ENCODE measurements at regions not wholly inside any gene's neighbourhood (a gene's known extent, or its start where the extent isn't known, plus 50 kb on each side); places are given as distances from the start of the nearest gene placed in this dataset.

GRCh38 chr5:28190011-28190410 lies 1151.6 kb upstream of the CDH9 start:
- no peak for DNase-seq (ENCODE audit: low spot score)
- H3K9me3 Mint-ChIP-seq = peaks cover 7% of the 10 kb centered on the region; the same call in 2 of the 3 replicates
- H3K27ac ChIP-seq (ENCODE audit: low read depth) = no peak overlapping the region
- no peaks in the 10 kb centered on the region for H3F3A ChIP-seq (replicated peaks; ENCODE audit: low read depth)
- H3K4me3 ChIP-seq = no peak overlapping the region
- no peaks in the 10 kb centered on the region for H3K9me2 ChIP-seq (ENCODE audit: insufficient read depth)
- H3K79me2 ChIP-seq (replicated peaks; ENCODE audit: insufficient read depth) = no peaks in the 10 kb centered on the region
- H4K20me1 ChIP-seq (replicated peaks; ENCODE audit: insufficient read depth) = no peaks in the 10 kb centered on the region
- no peaks in the 10 kb centered on the region for H3K27me3 ChIP-seq (ENCODE audit: insufficient read depth)
- no peak overlapping the region; the same call in 1 of the 2 replicates for H2AFZ ChIP-seq
- H3K4me3 Mint-ChIP-seq = no peak overlapping the region
- H3K36me3 ChIP-seq (ENCODE audit: insufficient read depth) = no peaks in the 10 kb centered on the region
- ATAC-seq = no peak
- H3K27me3 Mint-ChIP-seq (ENCODE audit: insufficient read depth, low read depth, poor library complexity) = no peaks in the 10 kb centered on the region
- no peaks in the 10 kb centered on the region; the same call in 2 of the 3 replicates for H3K36me3 Mint-ChIP-seq (ENCODE audit: low read depth)
- H3K4me1 Mint-ChIP-seq = peaks cover 8% of the 10 kb centered on the region
- TF ChIP-seq NANOG (IDR thresholded peaks at IDR 0.05; ENCODE audit: borderline replicate concordance) (no peak), ZNF114 (CRISPR knock-in tag; IDR thresholded peaks at IDR 0.05) (no peak), POLR2AphosphoS5 (IDR thresholded peaks at IDR 0.05; ENCODE audit: low read depth) (no peak), EZH2 (IDR thresholded peaks at IDR 0.05; ENCODE audit: low read depth, unreplicated experiment) (no peak), EZH2phosphoT487 (IDR thresholded peaks at IDR 0.05; ENCODE audit: unreplicated experiment) (no peak), JUNB (IDR thresholded peaks at IDR 0.05; ENCODE audit: unreplicated experiment) (no peak), ZNF462 (CRISPR knock-in tag; IDR thresholded peaks at IDR 0.05) (no peak), ZNF331 (CRISPR knock-in tag; IDR thresholded peaks at IDR 0.05; ENCODE audit: low read depth) (no peak), CREB1 (CRISPR knock-in tag; IDR thresholded peaks at IDR 0.05; ENCODE audit: low read depth) (no peak), REST (IDR thresholded peaks at IDR 0.05; ENCODE audit: unreplicated experiment) (no peak), STAT1 (IDR thresholded peaks at IDR 0.05; ENCODE audit: unreplicated experiment) (no peak)
- TF ChIP-seq, protein P1, sequence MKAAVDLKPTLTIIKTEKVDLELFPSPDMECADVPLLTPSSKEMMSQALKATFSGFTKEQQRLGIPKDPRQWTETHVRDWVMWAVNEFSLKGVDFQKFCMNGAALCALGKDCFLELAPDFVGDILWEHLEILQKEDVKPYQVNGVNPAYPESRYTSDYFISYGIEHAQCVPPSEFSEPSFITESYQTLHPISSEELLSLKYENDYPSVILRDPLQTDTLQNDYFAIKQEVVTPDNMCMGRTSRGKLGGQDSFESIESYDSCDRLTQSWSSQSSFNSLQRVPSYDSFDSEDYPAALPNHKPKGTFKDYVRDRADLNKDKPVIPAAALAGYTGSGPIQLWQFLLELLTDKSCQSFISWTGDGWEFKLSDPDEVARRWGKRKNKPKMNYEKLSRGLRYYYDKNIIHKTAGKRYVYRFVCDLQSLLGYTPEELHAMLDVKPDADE (IDR thresholded peaks at IDR 0.05) = no peak
- H3K4me2 ChIP-seq = no peak overlapping the region
- no peaks in the 10 kb centered on the region for H3K4me1 ChIP-seq (ENCODE audit: insufficient read depth)
- no peak overlapping the region for H3K27ac Mint-ChIP-seq

Data from GM23338 (cell line).